ENCODE measurements at regions not wholly inside any gene's neighbourhood (a gene's known extent, or its start where the extent isn't known, plus 50 kb on each side); places are given as distances from the start of the nearest gene placed in this dataset.

DNA sequence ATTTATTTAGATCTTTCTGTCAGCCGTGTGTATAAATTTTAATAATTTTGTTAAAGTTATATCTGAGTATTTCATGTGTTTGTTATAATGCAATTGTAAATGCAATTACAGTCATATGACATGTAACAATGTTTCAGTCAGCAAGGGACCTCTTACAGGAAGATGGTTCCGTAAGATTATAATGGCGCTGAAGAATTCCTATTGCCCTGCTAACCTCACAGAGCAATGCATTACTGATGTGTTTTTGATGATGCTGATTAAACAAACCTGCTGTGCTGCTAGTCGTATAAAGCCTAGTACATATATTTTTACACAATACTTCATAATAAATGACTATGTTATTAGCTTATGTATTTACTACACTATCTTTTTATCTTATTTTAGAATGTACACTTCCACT lies 1166.4 kb downstream of the CDH12 start:
- Histone ChIP-seq H3K36me3 (ENCODE audit: low read depth, missing control alignments) (no peaks in the 10 kb centered on the region), H3K27ac (no peak overlapping the region), H3K27me3 (no peaks in the 10 kb centered on the region), H3K9me3 (no peaks in the 10 kb centered on the region), H3K4me1 (no peaks in the 10 kb centered on the region), H3K4me3 (no peak overlapping the region)
- DNase-seq: no peak
- no peak for TF ChIP-seq CTCF (IDR thresholded peaks at IDR 0.05)
- no peak for TF ChIP-seq POLR2A (IDR thresholded peaks at IDR 0.05)
- WGBS, 2 donors: 91 to 92% methylated on average over 4 of the region's 4 CpGs
- intact Hi-C loops (cut with DNase I; ENCODE audit: low total_unique reads): no loop called here

DNA sequence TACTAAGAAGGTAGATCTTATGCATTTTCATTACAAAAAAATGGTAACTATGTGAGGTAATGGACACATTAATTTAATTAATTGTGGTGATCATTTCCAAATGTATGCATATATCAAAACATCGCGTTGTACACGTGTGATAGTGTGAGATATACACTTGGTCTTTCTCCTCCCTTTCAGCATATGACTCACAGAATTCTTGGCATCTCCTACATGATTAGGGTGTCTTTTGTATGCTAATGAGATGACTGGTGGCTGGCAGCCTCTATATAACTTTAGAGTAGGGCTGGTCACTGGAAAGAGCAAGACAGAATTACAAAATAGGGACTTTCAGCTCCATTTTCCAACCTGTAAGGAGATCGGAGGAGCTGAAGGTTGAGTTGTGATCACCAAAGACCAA lies 1167.6 kb downstream of the CDH12 start:
- Histone ChIP-seq H3K4me3 (no peak overlapping the region), H3K27me3 (no peaks in the 10 kb centered on the region), H3K36me3 (ENCODE audit: low read depth, missing control alignments) (no peaks in the 10 kb centered on the region), H3K27ac (no peak overlapping the region), H3K9me3 (no peaks in the 10 kb centered on the region), H3K4me1 (no peaks in the 10 kb centered on the region)
- DNase-seq: no peak
- intact Hi-C loops (cut with DNase I; ENCODE audit: low total_unique reads): no loop called here
- 65 to 70% methylated on average over 4 of the region's 4 CpGs for WGBS, 2 donors
- TF ChIP-seq POLR2A (IDR thresholded peaks at IDR 0.05): no peak
- TF ChIP-seq CTCF (IDR thresholded peaks at IDR 0.05): no peak

DNA sequence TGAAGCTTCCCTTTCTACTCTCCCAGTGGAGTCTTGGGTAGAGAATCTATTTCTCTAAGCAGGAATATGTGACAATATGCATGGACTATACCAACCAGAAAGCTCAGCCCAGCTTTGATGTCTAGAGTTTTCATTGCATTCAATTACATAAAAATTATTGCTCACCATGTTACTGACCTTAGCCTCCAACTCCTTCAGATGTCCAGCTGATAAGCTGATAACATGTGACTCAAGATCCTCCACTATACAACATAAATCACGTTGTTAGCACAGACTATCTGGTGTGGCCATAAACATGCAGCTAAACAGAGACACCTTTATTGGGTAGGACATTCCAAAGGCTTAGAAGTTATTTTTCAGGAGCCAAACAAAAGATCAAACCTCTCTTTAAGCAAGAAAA lies 1168.2 kb downstream of the CDH12 start:
- intact Hi-C loops (cut with DNase I; ENCODE audit: low total_unique reads): no loop called here
- H3K36me3 ChIP-seq (ENCODE audit: low read depth, missing control alignments): no peaks in the 10 kb centered on the region
- H3K27me3 ChIP-seq: no peaks in the 10 kb centered on the region
- H3K9me3 ChIP-seq: no peaks in the 10 kb centered on the region
- no peak for TF ChIP-seq CTCF (IDR thresholded peaks at IDR 0.05)
- TF ChIP-seq POLR2A (IDR thresholded peaks at IDR 0.05): no peak
- H3K27ac ChIP-seq: no peak overlapping the region
- DNase-seq: no peak
- 11 to 21% methylated on average over 1 of the region's 1 CpG for WGBS, 2 donors
- no peaks in the 10 kb centered on the region for H3K4me1 ChIP-seq
- H3K4me3 ChIP-seq: no peak overlapping the region

- Histone ChIP-seq H3K9me3 (no peaks in the 10 kb centered on the region), H3K4me1 (no peaks in the 10 kb centered on the region), H3K4me3 (no peak overlapping the region), H3K36me3 (ENCODE audit: low read depth, missing control alignments) (no peaks in the 10 kb centered on the region), H3K27me3 (no peaks in the 10 kb centered on the region), H3K27ac (no peak overlapping the region)
- no peak for DNase-seq
- no peak for TF ChIP-seq POLR2A (IDR thresholded peaks at IDR 0.05)
- TF ChIP-seq CTCF (IDR thresholded peaks at IDR 0.05): no peak
- WGBS, 2 donors: 79 to 84% methylated on average over 2 of the region's 2 CpGs
- intact Hi-C loops (cut with DNase I; ENCODE audit: low total_unique reads): no loop called here
These were observed 1171.2 kb downstream of the CDH12 start for GRCh38 chr5:21681911-21682310.

DNA sequence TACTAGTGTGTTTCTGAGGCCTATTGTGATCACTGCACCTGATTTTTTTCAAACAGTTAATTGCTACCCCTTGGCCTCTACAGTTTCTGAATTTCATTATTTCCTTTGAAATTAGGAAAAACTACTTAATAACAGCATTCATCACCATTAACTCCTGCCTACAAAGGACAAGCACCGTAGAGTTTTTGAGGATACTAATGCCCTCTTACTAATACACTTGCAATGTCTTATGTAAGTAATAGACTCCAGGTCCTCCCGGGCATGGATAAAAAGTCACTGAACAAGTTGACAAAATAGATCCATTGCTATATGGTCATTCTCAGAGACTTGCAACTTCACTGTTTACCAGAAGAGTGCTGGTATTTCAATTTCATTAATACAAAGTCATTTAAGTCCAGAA lies 1172.5 kb downstream of the CDH12 start:
- no peak for DNase-seq
- no peaks in the 10 kb centered on the region for H3K9me3 ChIP-seq
- WGBS, 2 donors: 95 to 96% methylated on average over 2 of the region's 2 CpGs
- H3K4me3 ChIP-seq: no peak overlapping the region
- intact Hi-C loops (cut with DNase I; ENCODE audit: low total_unique reads): no loop called here
- H3K36me3 ChIP-seq (ENCODE audit: low read depth, missing control alignments): no peaks in the 10 kb centered on the region
- no peak for TF ChIP-seq POLR2A (IDR thresholded peaks at IDR 0.05)
- no peak for TF ChIP-seq CTCF (IDR thresholded peaks at IDR 0.05)
- no peaks in the 10 kb centered on the region for H3K4me1 ChIP-seq
- H3K27ac ChIP-seq: no peak overlapping the region
- H3K27me3 ChIP-seq: no peaks in the 10 kb centered on the region

Measured in testis (tissue), 2 donors.